ENCODE measurements at regions not wholly inside any gene's neighbourhood (a gene's known extent, or its start where the extent isn't known, plus 50 kb on each side); places are given as distances from the start of the nearest gene placed in this dataset.
"Not testable (repeated sequence)": the region's sequence is repeated elsewhere in the genome, so short reads cannot be mapped to it uniquely, and the experiment has no call there.

GRCh38 chr12:24678436-24678835 is 270.5 kb downstream of the BCAT1 start:
- H3K27ac ChIP-seq (ENCODE audit: low read length): no peak overlapping the region
- H3K4me1 ChIP-seq (ENCODE audit: control insufficient read depth, insufficient read depth, low read length): no peaks in the 10 kb centered on the region
- H3K4me3 ChIP-seq (ENCODE audit: low read length): no peak overlapping the region
- no peak for DNase-seq
- no peaks in the 10 kb centered on the region for H3K9me3 ChIP-seq (ENCODE audit: control insufficient read depth, low read depth, low read length)
- 72% methylated on average over 2 of the region's 2 CpGs for WGBS (ENCODE audit: insufficient coverage, low lambda C conversion rate)
- H3K36me3 ChIP-seq (ENCODE audit: control insufficient read depth, insufficient read depth, low read length): no peaks in the 10 kb centered on the region
- no peaks in the 10 kb centered on the region for H3K27me3 ChIP-seq (ENCODE audit: control insufficient read depth, insufficient read depth, low read length)

GRCh38 chr12:24668563-24668962 is 280.3 kb downstream of the BCAT1 start:
- no peak for DNase-seq
- H3K4me1 ChIP-seq (ENCODE audit: control insufficient read depth, insufficient read depth, low read length): no peaks in the 10 kb centered on the region
- 0% methylated on average over 1 of the region's 2 CpGs for WGBS (ENCODE audit: insufficient coverage, low lambda C conversion rate)
- H3K27me3 ChIP-seq (ENCODE audit: control insufficient read depth, insufficient read depth, low read length): no peaks in the 10 kb centered on the region
- no peak overlapping the region for H3K27ac ChIP-seq (ENCODE audit: low read length)
- H3K4me3 ChIP-seq (ENCODE audit: low read length): no peak overlapping the region
- no peaks in the 10 kb centered on the region for H3K36me3 ChIP-seq (ENCODE audit: control insufficient read depth, insufficient read depth, low read length)
- no peaks in the 10 kb centered on the region for H3K9me3 ChIP-seq (ENCODE audit: control insufficient read depth, low read depth, low read length)

- no peaks in the 10 kb centered on the region for H3K27me3 ChIP-seq (ENCODE audit: control insufficient read depth, insufficient read depth, low read length)
- no peak overlapping the region for H3K27ac ChIP-seq (ENCODE audit: low read length)
- no peaks in the 10 kb centered on the region for H3K9me3 ChIP-seq (ENCODE audit: control insufficient read depth, low read depth, low read length)
- WGBS (ENCODE audit: insufficient coverage, low lambda C conversion rate): 92% methylated on average over 4 of the region's 9 CpGs
- H3K4me3 ChIP-seq (ENCODE audit: low read length): no peak overlapping the region
- H3K36me3 ChIP-seq (ENCODE audit: control insufficient read depth, insufficient read depth, low read length): no peaks in the 10 kb centered on the region
- no peaks in the 10 kb centered on the region for H3K4me1 ChIP-seq (ENCODE audit: control insufficient read depth, insufficient read depth, low read length)
- DNase-seq: no peak
Observed at GRCh38 chr12:24664161-24664880, 284.6 kb downstream of the BCAT1 start.

- H3K36me3 ChIP-seq (ENCODE audit: control insufficient read depth, insufficient read depth, low read length): no peaks in the 10 kb centered on the region
- no CpG with 5 or more reads among the region's 5 CpGs for WGBS (ENCODE audit: insufficient coverage, low lambda C conversion rate)
- H3K4me3 ChIP-seq (ENCODE audit: low read length): no peak overlapping the region
- H3K4me1 ChIP-seq (ENCODE audit: control insufficient read depth, insufficient read depth, low read length): no peaks in the 10 kb centered on the region
- no peak for DNase-seq
- no peak overlapping the region for H3K27ac ChIP-seq (ENCODE audit: low read length)
- no peaks in the 10 kb centered on the region for H3K27me3 ChIP-seq (ENCODE audit: control insufficient read depth, insufficient read depth, low read length)
- no peaks in the 10 kb centered on the region for H3K9me3 ChIP-seq (ENCODE audit: control insufficient read depth, low read depth, low read length)
Observed at GRCh38 chr12:24661657-24662096, 287.2 kb downstream of the BCAT1 start.

GRCh38 chr12:24659016-24659415 is 289.9 kb downstream of the BCAT1 start:
- WGBS (ENCODE audit: insufficient coverage, low lambda C conversion rate): 100% methylated on average over 1 of the region's 1 CpG
- H3K27ac ChIP-seq (ENCODE audit: low read length): no peak overlapping the region
- no peaks in the 10 kb centered on the region for H3K36me3 ChIP-seq (ENCODE audit: control insufficient read depth, insufficient read depth, low read length)
- H3K4me1 ChIP-seq (ENCODE audit: control insufficient read depth, insufficient read depth, low read length): no peaks in the 10 kb centered on the region
- H3K4me3 ChIP-seq (ENCODE audit: low read length): no peak overlapping the region
- no peaks in the 10 kb centered on the region for H3K9me3 ChIP-seq (ENCODE audit: control insufficient read depth, low read depth, low read length)
- no peaks in the 10 kb centered on the region for H3K27me3 ChIP-seq (ENCODE audit: control insufficient read depth, insufficient read depth, low read length)
- no peak for DNase-seq

- not testable (repeated sequence) for H3K27ac ChIP-seq (ENCODE audit: low read length); H3K4me1 ChIP-seq (ENCODE audit: control insufficient read depth, insufficient read depth, low read length); H3K9me3 ChIP-seq (ENCODE audit: control insufficient read depth, low read depth, low read length); H3K36me3 ChIP-seq (ENCODE audit: control insufficient read depth, insufficient read depth, low read length); DNase-seq; H3K27me3 ChIP-seq (ENCODE audit: control insufficient read depth, insufficient read depth, low read length); H3K4me3 ChIP-seq (ENCODE audit: low read length)
- no CpG with 5 or more reads among the region's 4 CpGs for WGBS (ENCODE audit: insufficient coverage, low lambda C conversion rate)
Observed at GRCh38 chr12:24654344-24654743, 294.6 kb downstream of the BCAT1 start.

GRCh38 chr12:24649634-24650033 is 299.3 kb downstream of the BCAT1 start:
- WGBS (ENCODE audit: insufficient coverage, low lambda C conversion rate): 83% methylated on average over 2 of the region's 4 CpGs
- Histone ChIP-seq H3K4me1 (ENCODE audit: control insufficient read depth, insufficient read depth, low read length) (no peaks in the 10 kb centered on the region), H3K4me3 (ENCODE audit: low read length) (no peak overlapping the region)

GRCh38 chr12:24649209-24649608 is 299.7 kb downstream of the BCAT1 start:
- H3K36me3 ChIP-seq (ENCODE audit: control insufficient read depth, insufficient read depth, low read length): no peaks in the 10 kb centered on the region
- no peaks in the 10 kb centered on the region for H3K4me1 ChIP-seq (ENCODE audit: control insufficient read depth, insufficient read depth, low read length)
- no peak for DNase-seq
- H3K9me3 ChIP-seq (ENCODE audit: control insufficient read depth, low read depth, low read length): no peaks in the 10 kb centered on the region
- H3K27ac ChIP-seq (ENCODE audit: low read length): no peak overlapping the region
- WGBS (ENCODE audit: insufficient coverage, low lambda C conversion rate): 40% methylated on average over 2 of the region's 3 CpGs
- no peak overlapping the region for H3K4me3 ChIP-seq (ENCODE audit: low read length)
- H3K27me3 ChIP-seq (ENCODE audit: control insufficient read depth, insufficient read depth, low read length): no peaks in the 10 kb centered on the region

More at GRCh38 chr12:24649634-24650033, 299.3 kb downstream of the BCAT1 start:
- Histone ChIP-seq H3K36me3 (ENCODE audit: control insufficient read depth, insufficient read depth, low read length) (no peaks in the 10 kb centered on the region), H3K9me3 (ENCODE audit: control insufficient read depth, low read depth, low read length) (no peaks in the 10 kb centered on the region), H3K27me3 (ENCODE audit: control insufficient read depth, insufficient read depth, low read length) (no peaks in the 10 kb centered on the region), H3K27ac (ENCODE audit: low read length) (no peak overlapping the region)
- no peak for DNase-seq

- Histone ChIP-seq H3K4me1 (ENCODE audit: control insufficient read depth, insufficient read depth, low read length) (no peaks in the 10 kb centered on the region), H3K9me3 (ENCODE audit: control insufficient read depth, low read depth, low read length) (no peaks in the 10 kb centered on the region), H3K36me3 (ENCODE audit: control insufficient read depth, insufficient read depth, low read length) (no peaks in the 10 kb centered on the region), H3K27me3 (ENCODE audit: control insufficient read depth, insufficient read depth, low read length) (no peaks in the 10 kb centered on the region), H3K4me3 (ENCODE audit: low read length) (no peak overlapping the region), H3K27ac (ENCODE audit: low read length) (no peak overlapping the region)
- no peak for DNase-seq
- WGBS (ENCODE audit: insufficient coverage, low lambda C conversion rate): 100% methylated on average over 1 of the region's 1 CpG
Observed at GRCh38 chr12:24645254-24645653, 303.6 kb downstream of the BCAT1 start.

GRCh38 chr12:24643120-24644119 is 305.5 kb downstream of the BCAT1 start:
- Histone ChIP-seq H3K9me3 (ENCODE audit: control insufficient read depth, low read depth, low read length) (no peaks in the 10 kb centered on the region), H3K4me1 (ENCODE audit: control insufficient read depth, insufficient read depth, low read length) (no peaks in the 10 kb centered on the region), H3K27me3 (ENCODE audit: control insufficient read depth, insufficient read depth, low read length) (no peaks in the 10 kb centered on the region), H3K36me3 (ENCODE audit: control insufficient read depth, insufficient read depth, low read length) (no peaks in the 10 kb centered on the region), H3K27ac (ENCODE audit: low read length) (no peak overlapping the region), H3K4me3 (ENCODE audit: low read length) (no peak overlapping the region)
- WGBS (ENCODE audit: insufficient coverage, low lambda C conversion rate): 62% methylated on average over 4 of the region's 4 CpGs
- no peak for DNase-seq
